HUES6 (cell line): ENCODE measurements at regions not wholly inside any gene's neighbourhood (a gene's known extent, or its start where the extent isn't known, plus 50 kb on each side); places are given as distances from the start of the nearest gene placed in this dataset.

ENCODE experiments used
- H3K27ac ChIP-seq: 2 replicates; pipeline ENCODE4 v1.7.0; 2013; ENCODE audit warnings: low read depth, mild to moderate bottlenecking, low read length, inconsistent platforms
- H3K27me3 ChIP-seq: 2 replicates; pipeline ENCODE4 v1.6.1; 2013; ENCODE audit warnings: low read length; ENCODE audit not compliant: control insufficient read depth, insufficient read depth
- H3K36me3 ChIP-seq: 2 replicates; pipeline ENCODE4 v1.6.1; 2013; ENCODE audit warnings: low read length; ENCODE audit not compliant: control insufficient read depth, insufficient read depth
- H3K4me1 ChIP-seq: 2 replicates; pipeline ENCODE4 v1.6.1; 2013; ENCODE audit warnings: low read length; ENCODE audit not compliant: control insufficient read depth, insufficient read depth
- H3K4me3 ChIP-seq: 2 replicates; pipeline ENCODE4 v1.5.1; 2013; ENCODE audit warnings: low read depth, low read length
- H3K9ac ChIP-seq: one replicate; pipeline ENCODE4 v1.6.1; 2013; ENCODE audit warnings: mild to moderate bottlenecking, low read length
- H3K9me3 ChIP-seq: 2 replicates; pipeline ENCODE4 v1.6.1; 2013; ENCODE audit warnings: low read depth, low read length; ENCODE audit not compliant: control insufficient read depth, insufficient read depth

GRCh38 chr4:130422261-130422660 is 1326.3 kb downstream of the C4orf33 start:
- Histone ChIP-seq H3K27ac (no peak overlapping the region), H3K27me3 (no peaks in the 10 kb centered on the region), H3K9ac (no peak overlapping the region), H3K4me1 (no peaks in the 10 kb centered on the region), H3K9me3 (no peaks in the 10 kb centered on the region), H3K4me3 (no peak overlapping the region), H3K36me3 (no peaks in the 10 kb centered on the region)

- Histone ChIP-seq H3K9ac (no peak overlapping the region), H3K4me3 (no peak overlapping the region), H3K27ac (no peak overlapping the region), H3K9me3 (no peaks in the 10 kb centered on the region), H3K27me3 (no peaks in the 10 kb centered on the region), H3K4me1 (no peaks in the 10 kb centered on the region), H3K36me3 (no peaks in the 10 kb centered on the region)
These were observed 1328.3 kb downstream of the C4orf33 start for GRCh38 chr4:130424211-130424610.

GRCh38 chr4:130432289-130432688 is 1336.3 kb downstream of the C4orf33 start:
- Histone ChIP-seq H3K9me3 (no peaks in the 10 kb centered on the region), H3K36me3 (no peaks in the 10 kb centered on the region), H3K4me1 (no peaks in the 10 kb centered on the region), H3K4me3 (no peak overlapping the region), H3K27me3 (no peaks in the 10 kb centered on the region), H3K27ac (no peak overlapping the region), H3K9ac (no peak overlapping the region)

- H3K27me3 ChIP-seq = no peaks in the 10 kb centered on the region
- no peaks in the 10 kb centered on the region for H3K9me3 ChIP-seq
- H3K9ac ChIP-seq = no peak overlapping the region
- no peaks in the 10 kb centered on the region for H3K36me3 ChIP-seq
- H3K4me3 ChIP-seq = no peak overlapping the region
- no peaks in the 10 kb centered on the region for H3K4me1 ChIP-seq
- H3K27ac ChIP-seq = no peak overlapping the region
These were observed 1353.8 kb downstream of the C4orf33 start for GRCh38 chr4:130449741-130450140.

- Histone ChIP-seq H3K9ac (no peak overlapping the region), H3K27ac (no peak overlapping the region), H3K36me3 (no peaks in the 10 kb centered on the region), H3K4me1 (no peaks in the 10 kb centered on the region), H3K27me3 (no peaks in the 10 kb centered on the region), H3K4me3 (no peak overlapping the region), H3K9me3 (no peaks in the 10 kb centered on the region)
These were observed 1372.4 kb downstream of the C4orf33 start for GRCh38 chr4:130468340-130468739.

GRCh38 chr4:130478406-130478805 is 1382.5 kb downstream of the C4orf33 start:
- Histone ChIP-seq H3K9me3 (no peaks in the 10 kb centered on the region), H3K4me1 (no peaks in the 10 kb centered on the region), H3K9ac (no peak overlapping the region), H3K27me3 (no peaks in the 10 kb centered on the region), H3K4me3 (no peak overlapping the region), H3K27ac (no peak overlapping the region), H3K36me3 (no peaks in the 10 kb centered on the region)

- Histone ChIP-seq H3K27me3 (no peaks in the 10 kb centered on the region), H3K36me3 (no peaks in the 10 kb centered on the region), H3K27ac (no peak overlapping the region), H3K9ac (no peak overlapping the region), H3K9me3 (no peaks in the 10 kb centered on the region), H3K4me1 (no peaks in the 10 kb centered on the region), H3K4me3 (no peak overlapping the region)
These were observed 1383.1 kb downstream of the C4orf33 start for GRCh38 chr4:130479020-130479419.

GRCh38 chr4:130479674-130480073 is 1383.7 kb downstream of the C4orf33 start:
- Histone ChIP-seq H3K27ac (no peak overlapping the region), H3K27me3 (no peaks in the 10 kb centered on the region), H3K4me3 (no peak overlapping the region), H3K9ac (no peak overlapping the region), H3K36me3 (no peaks in the 10 kb centered on the region), H3K9me3 (no peaks in the 10 kb centered on the region), H3K4me1 (no peaks in the 10 kb centered on the region)

GRCh38 chr4:130484826-130485225 is 1388.9 kb downstream of the C4orf33 start:
- Histone ChIP-seq H3K4me3 (no peak overlapping the region), H3K9ac (no peak overlapping the region), H3K36me3 (no peaks in the 10 kb centered on the region), H3K4me1 (no peaks in the 10 kb centered on the region), H3K27ac (no peak overlapping the region), H3K27me3 (no peaks in the 10 kb centered on the region), H3K9me3 (no peaks in the 10 kb centered on the region)

GRCh38 chr4:130485371-130485770 is 1389.4 kb downstream of the C4orf33 start:
- no peak overlapping the region for H3K4me3 ChIP-seq
- no peak overlapping the region for H3K27ac ChIP-seq
- no peaks in the 10 kb centered on the region for H3K36me3 ChIP-seq
- H3K9me3 ChIP-seq = no peaks in the 10 kb centered on the region
- no peak overlapping the region for H3K9ac ChIP-seq
- H3K27me3 ChIP-seq = no peaks in the 10 kb centered on the region
- no peaks in the 10 kb centered on the region for H3K4me1 ChIP-seq

- H3K9me3 ChIP-seq = no peaks in the 10 kb centered on the region
- no peak overlapping the region for H3K27ac ChIP-seq
- no peaks in the 10 kb centered on the region for H3K4me1 ChIP-seq
- H3K27me3 ChIP-seq = no peaks in the 10 kb centered on the region
- no peaks in the 10 kb centered on the region for H3K36me3 ChIP-seq
- no peak overlapping the region for H3K9ac ChIP-seq
- no peak overlapping the region for H3K4me3 ChIP-seq
These were observed 1390.2 kb downstream of the C4orf33 start for GRCh38 chr4:130486186-130486585.

GRCh38 chr4:130486841-130487240 is 1390.9 kb downstream of the C4orf33 start:
- H3K9ac ChIP-seq = no peak overlapping the region
- H3K4me3 ChIP-seq = no peak overlapping the region
- no peaks in the 10 kb centered on the region for H3K27me3 ChIP-seq
- H3K36me3 ChIP-seq = no peaks in the 10 kb centered on the region
- H3K4me1 ChIP-seq = no peaks in the 10 kb centered on the region
- H3K9me3 ChIP-seq = no peaks in the 10 kb centered on the region
- no peak overlapping the region for H3K27ac ChIP-seq
